ENCODE measurements at regions not wholly inside any gene's neighbourhood (a gene's known extent, or its start where the extent isn't known, plus 50 kb on each side); places are given as distances from the start of the nearest gene placed in this dataset.

GRCh38 chr3:181264486-181264885, 274.9 kb upstream of the DNAJC19 start:
- Mint-ChIP-seq H3K27ac (ENCODE audit: unreplicated experiment) (no peak overlapping the region), H3K4me1 (ENCODE audit: unreplicated experiment) (no peaks in the 10 kb centered on the region), H3K27me3 (ENCODE audit: unreplicated experiment) (no peaks in the 10 kb centered on the region), H3K4me3 (ENCODE audit: unreplicated experiment) (no peak overlapping the region), H3K9me3 (ENCODE audit: unreplicated experiment) (no peaks in the 10 kb centered on the region), H3K36me3 (ENCODE audit: low read depth, unreplicated experiment) (no peaks in the 10 kb centered on the region)
- TF ChIP-seq CTCF (IDR thresholded peaks at IDR 0.05; ENCODE audit: unreplicated experiment) = no peak
- DNase-seq (ENCODE audit: low spot score) = no peak

GRCh38 chr3:181253796-181254195, 264.3 kb upstream of the DNAJC19 start:
- H3K36me3 Mint-ChIP-seq (ENCODE audit: low read depth, unreplicated experiment) = no peaks in the 10 kb centered on the region
- no peak for DNase-seq (ENCODE audit: low spot score)
- no peak overlapping the region for H3K27ac Mint-ChIP-seq (ENCODE audit: unreplicated experiment)
- no peak overlapping the region for H3K4me3 Mint-ChIP-seq (ENCODE audit: unreplicated experiment)
- H3K4me1 Mint-ChIP-seq (ENCODE audit: unreplicated experiment) = no peaks in the 10 kb centered on the region
- TF ChIP-seq CTCF (IDR thresholded peaks at IDR 0.05; ENCODE audit: unreplicated experiment) = no peak
- H3K27me3 Mint-ChIP-seq (ENCODE audit: unreplicated experiment) = peaks cover 1% of the 10 kb centered on the region
- H3K9me3 Mint-ChIP-seq (ENCODE audit: unreplicated experiment) = no peaks in the 10 kb centered on the region

GRCh38 chr3:181252631-181253030, 263.1 kb upstream of the DNAJC19 start:
- no peak for DNase-seq (ENCODE audit: low spot score)
- H3K4me1 Mint-ChIP-seq (ENCODE audit: unreplicated experiment) = no peaks in the 10 kb centered on the region
- no peaks in the 10 kb centered on the region for H3K36me3 Mint-ChIP-seq (ENCODE audit: low read depth, unreplicated experiment)
- H3K27me3 Mint-ChIP-seq (ENCODE audit: unreplicated experiment) = no peaks in the 10 kb centered on the region
- no peaks in the 10 kb centered on the region for H3K9me3 Mint-ChIP-seq (ENCODE audit: unreplicated experiment)
- no peak for TF ChIP-seq CTCF (IDR thresholded peaks at IDR 0.05; ENCODE audit: unreplicated experiment)
- H3K27ac Mint-ChIP-seq (ENCODE audit: unreplicated experiment) = no peak overlapping the region
- H3K4me3 Mint-ChIP-seq (ENCODE audit: unreplicated experiment) = no peak overlapping the region

GRCh38 chr3:181250714-181251113, 261.2 kb upstream of the DNAJC19 start:
- no peak for TF ChIP-seq CTCF (IDR thresholded peaks at IDR 0.05; ENCODE audit: unreplicated experiment)
- Mint-ChIP-seq H3K27me3 (ENCODE audit: unreplicated experiment) (no peaks in the 10 kb centered on the region), H3K4me3 (ENCODE audit: unreplicated experiment) (no peak overlapping the region), H3K4me1 (ENCODE audit: unreplicated experiment) (no peaks in the 10 kb centered on the region), H3K27ac (ENCODE audit: unreplicated experiment) (no peak overlapping the region), H3K36me3 (ENCODE audit: low read depth, unreplicated experiment) (no peaks in the 10 kb centered on the region), H3K9me3 (ENCODE audit: unreplicated experiment) (no peaks in the 10 kb centered on the region)
- no peak for DNase-seq (ENCODE audit: low spot score)

DNA sequence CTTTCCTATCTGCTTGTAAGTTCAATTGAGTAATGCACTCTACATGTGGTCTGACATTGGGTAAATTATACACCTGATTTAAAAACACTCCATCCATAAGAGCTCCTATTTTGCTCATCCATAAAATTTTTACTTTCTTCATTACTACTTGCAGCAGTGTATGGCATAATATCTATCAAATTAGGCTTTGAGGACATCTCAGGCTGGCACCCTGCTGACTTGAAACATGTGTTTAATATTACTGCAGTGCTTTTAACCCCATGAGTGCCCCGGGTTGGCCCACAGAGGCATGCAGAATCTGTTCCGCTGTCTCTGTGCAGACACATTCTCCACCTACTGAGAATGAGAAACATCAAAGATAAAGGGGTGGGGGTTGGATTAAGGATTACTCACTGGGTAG, 249.9 kb upstream of the DNAJC19 start:
- no peaks in the 10 kb centered on the region for H3K4me1 Mint-ChIP-seq (ENCODE audit: unreplicated experiment)
- TF ChIP-seq CTCF (IDR thresholded peaks at IDR 0.05; ENCODE audit: unreplicated experiment) = no peak
- H3K9me3 Mint-ChIP-seq (ENCODE audit: unreplicated experiment) = no peaks in the 10 kb centered on the region
- H3K4me3 Mint-ChIP-seq (ENCODE audit: unreplicated experiment) = no peak overlapping the region
- no peak overlapping the region for H3K27ac Mint-ChIP-seq (ENCODE audit: unreplicated experiment)
- DNase-seq (ENCODE audit: low spot score) = no peak
- H3K36me3 Mint-ChIP-seq (ENCODE audit: low read depth, unreplicated experiment) = no peaks in the 10 kb centered on the region
- H3K27me3 Mint-ChIP-seq (ENCODE audit: unreplicated experiment) = no peaks in the 10 kb centered on the region
